GM19452 (cell line): ENCODE measurements at regions not wholly inside any gene's neighbourhood (a gene's known extent, or its start where the extent isn't known, plus 50 kb on each side); places are given as distances from the start of the nearest gene placed in this dataset.
A peak's percentile ranks its signal among the peaks of the same experiment; 100 is the strongest.

Experiments used
- ATAC-seq: cut with Tn5 transposase; IDR thresholded peaks from one replicate; pipeline ENCODE4 v1.9.1; 2021; ENCODE audit not compliant: unreplicated experiment

DNA sequence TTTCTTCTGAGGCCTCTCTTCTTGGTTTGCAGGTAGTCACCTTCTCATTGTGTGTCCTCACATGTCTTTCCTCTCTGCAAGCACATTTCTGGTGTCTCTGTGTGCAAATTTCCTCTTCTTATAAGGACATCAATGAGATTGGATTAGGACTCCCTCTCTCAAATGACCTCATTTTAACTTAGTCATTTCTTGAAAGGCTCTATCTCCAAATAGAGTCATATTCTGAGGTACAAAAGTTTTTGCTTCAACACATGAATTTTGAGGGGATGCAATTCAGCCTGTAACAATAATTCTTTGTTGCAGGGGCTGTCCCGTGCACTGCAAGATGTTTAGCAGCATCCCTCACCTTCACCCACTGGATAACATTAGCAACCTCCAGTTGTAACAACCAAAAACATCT is 115.0 kb upstream of the DCBLD2 start:
- no peak for ATAC-seq

DNA sequence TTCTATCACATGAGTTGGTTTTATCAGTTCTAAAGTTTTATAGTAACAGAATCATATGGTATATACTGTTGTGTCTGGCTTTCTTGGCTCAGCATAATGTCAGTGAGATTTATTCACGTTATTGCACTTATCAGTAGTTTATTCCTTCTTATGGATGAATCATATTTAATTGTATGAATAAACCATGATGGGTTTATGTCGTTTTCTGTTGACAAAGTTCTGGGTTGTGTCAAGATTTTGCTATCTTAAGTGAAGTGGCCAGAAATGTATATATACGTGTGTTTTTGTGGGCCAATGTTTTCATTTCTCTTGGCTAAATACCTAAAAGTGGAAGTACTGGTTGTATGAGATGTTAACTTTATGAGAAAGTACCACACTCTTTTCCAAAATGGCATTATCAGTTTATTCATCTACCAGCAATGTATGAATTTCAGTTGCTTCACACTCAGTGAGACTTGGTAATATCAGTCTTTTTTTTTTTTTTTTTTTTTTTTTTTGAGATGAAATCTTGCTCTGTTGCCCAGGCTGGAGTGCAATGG is 112.4 kb upstream of the DCBLD2 start:
- ATAC-seq = no peak

DNA sequence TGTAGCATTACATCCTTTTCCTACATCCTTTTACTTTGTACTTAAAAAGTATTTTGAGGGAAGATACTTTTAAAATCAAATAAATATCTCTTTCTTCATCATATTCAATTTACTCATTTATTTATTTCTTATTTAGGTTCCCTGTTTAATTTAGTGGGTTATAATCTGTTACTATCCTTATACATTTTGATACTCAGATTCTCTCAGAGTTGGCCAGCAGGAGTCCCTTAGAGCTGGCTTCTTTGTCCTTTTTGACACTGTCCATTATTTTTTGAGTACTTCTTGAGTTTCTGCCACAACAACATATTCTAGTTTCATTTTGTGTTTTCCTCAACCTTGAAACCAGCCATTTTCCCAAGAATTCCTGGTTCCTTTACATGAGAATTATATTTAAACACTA is 111.6 kb upstream of the DCBLD2 start:
- no peak for ATAC-seq

DNA sequence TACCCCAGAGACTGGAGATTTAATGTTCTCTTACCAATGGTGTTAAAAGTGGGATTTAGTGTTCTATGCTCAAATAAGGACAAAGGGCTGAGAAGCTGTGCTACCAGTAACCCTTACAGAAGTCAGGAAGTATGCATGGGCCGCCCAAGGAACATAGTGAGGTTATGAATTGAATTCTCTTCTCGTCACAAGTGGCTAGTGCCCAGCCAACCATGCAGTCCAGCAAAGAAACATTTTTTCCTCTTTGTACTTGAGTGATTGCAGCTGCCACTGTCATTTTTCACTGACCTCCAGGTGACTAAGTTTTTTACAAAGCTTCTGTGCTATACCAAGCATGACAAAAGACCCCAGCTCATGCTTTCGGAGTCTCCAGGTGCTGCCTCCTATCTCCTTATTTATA is 110.6 kb upstream of the DCBLD2 start:
- ATAC-seq = peak; percentile 90

DNA sequence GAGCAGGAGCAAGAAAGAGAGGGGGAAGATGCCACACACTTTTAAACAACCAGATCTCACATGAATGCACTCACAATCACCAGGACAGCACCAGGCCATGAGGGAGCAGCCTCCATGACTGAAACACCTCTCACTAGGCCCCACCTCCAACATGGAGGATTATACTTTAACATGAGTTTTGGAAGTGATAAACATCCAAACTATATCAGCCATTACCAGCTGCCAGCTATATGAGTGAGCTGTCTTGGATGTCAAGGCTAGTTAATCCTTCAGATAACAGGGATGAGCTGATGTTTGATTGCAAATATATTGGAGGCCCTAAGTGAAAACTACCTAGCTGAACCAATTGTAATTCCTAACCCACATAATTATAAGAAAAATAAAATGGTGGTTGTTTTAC is 108.4 kb upstream of the DCBLD2 start:
- ATAC-seq = no peak

DNA sequence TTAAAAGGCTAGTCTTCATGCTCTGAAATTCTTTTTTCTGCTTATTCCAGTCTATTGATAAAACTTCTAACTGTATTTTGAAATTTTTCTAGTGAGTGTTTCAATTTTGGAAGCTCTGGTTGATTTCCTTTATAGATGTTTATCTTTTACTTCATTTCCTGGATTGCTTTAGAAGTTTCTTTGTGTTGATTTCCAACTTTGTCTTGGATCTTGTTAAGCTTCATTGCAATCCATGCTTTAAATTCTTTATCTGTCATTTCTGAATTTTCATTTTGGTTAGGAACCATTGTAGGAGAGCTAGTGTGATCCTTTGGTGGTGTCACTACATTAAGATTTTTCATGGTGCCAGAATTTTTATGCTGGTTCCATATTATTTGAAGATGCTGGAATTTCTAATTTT is 105.2 kb upstream of the DCBLD2 start:
- no peak for ATAC-seq

DNA sequence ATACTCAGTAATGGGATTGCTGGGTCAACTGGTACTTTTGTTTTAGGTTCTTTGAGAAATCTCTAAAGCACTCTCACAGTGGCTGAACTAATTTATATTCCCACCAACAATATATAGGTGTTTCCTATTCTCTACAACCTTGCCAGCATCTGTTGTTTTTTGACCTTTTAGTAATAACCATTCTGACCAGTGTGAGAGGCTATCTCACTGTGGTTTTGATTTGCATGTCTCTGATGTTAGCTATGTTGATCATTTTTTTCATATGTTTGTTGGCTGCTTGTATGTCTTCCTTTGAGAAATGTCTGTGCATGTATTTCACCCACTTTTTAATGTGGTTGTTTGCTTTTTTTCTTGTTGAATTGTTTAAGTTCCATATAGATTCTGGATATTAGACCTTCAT is 98.2 kb upstream of the DCBLD2 start:
- ATAC-seq = no peak

DNA sequence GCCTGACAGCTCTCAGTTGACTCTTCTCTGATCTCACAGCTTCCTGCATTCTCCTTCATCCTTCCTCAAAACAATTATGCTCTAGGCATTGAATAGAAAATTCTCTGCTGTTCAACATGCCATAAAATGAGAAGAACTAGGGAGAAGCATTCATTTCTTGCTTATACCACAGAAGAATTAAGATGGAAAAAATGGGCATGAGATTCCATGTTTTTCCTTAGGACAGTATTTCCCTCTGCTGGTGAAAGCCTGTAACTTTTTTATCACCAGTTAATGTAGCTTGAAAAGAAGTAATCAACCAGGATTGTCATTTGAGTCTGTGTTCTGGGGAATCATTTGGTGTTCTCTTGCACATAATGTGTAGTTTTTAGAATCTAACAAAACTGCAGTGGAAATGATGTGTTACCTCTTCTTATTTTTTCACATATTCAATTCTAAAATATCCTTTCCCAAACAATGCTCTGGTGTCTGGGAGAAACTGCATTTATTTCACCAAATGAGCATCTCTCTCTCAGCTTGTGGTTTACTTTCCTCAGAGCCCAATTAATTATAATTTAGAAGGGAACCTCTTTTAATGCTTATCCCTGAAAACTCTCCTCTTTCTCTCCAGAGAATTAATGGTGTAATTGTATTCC is 92.8 kb upstream of the DCBLD2 start:
- no peak for ATAC-seq

DNA sequence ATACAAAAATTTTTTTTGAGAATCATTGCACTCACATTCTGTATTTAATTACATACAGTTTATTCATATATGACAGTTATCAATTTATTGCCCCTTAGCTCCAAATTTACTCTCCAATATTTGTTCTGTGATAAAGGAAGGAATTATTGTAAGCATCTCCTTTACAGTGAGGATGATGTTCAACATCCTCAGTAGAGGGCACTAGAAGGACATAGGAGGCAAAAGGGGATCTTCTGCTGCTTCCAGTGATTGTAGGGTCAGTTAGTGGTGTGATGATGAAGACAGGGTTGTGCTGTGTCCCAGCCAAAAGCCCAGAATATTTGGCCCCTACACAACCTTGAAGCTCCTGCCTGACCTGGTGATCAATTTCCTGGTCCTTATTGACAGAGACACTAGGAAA is 89.9 kb upstream of the DCBLD2 start:
- ATAC-seq = no peak

DNA sequence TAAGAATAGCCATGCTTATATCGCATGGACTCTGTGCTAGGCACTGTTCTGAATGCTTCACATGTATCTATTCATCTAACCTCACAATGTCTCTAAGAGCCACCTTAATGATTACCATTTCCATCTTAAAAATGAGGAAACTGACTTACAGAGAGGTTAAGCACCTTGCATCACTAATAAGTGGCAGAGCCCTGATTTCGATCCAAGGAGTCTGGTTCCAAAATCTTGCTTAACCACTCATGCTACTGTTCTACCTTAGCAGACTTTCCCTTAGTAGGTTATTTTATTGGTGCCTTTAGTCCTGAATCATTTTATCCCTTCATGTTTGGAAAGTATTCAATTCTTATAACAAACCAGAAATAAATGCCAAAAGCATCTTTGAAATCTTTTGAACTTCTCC is 89.2 kb upstream of the DCBLD2 start:
- no peak for ATAC-seq

DNA sequence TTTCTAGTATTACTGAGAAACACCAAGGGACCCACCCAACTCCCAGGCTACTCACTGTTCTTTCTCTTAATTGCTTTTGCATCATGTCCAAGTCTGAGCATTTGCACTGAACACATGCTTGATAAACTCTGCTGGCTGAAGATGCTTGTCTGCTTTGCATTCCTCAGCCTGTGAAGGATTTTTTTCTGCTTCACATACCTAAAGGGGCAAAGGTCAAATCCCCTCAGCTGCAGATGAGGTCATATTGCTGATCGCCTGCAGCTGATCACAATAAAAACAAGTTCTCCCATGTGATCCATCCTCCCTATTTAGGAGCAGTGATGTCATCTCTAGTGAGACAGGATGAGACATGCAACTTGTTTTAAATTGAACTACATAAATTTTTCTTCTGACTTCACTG is 84.6 kb upstream of the DCBLD2 start:
- no peak for ATAC-seq

DNA sequence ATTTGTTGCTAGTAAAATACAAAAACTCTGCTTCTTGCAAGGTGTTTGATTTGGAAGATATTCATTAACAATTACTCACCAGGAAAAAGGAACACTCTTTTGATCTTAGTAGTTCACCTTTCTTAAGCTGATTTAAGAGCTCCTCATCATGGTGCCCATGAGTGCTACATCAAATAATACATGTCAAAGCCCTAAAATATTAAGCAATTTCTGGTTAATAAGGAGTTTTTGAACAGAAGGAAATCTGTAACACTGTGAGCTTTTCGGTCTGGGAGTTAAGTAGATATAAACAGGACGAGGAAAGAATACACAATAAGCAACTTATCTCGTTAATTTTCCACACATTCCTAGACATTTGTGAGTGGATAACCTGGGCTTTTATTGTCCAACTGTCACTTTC is 83.9 kb upstream of the DCBLD2 start:
- no peak for ATAC-seq

DNA sequence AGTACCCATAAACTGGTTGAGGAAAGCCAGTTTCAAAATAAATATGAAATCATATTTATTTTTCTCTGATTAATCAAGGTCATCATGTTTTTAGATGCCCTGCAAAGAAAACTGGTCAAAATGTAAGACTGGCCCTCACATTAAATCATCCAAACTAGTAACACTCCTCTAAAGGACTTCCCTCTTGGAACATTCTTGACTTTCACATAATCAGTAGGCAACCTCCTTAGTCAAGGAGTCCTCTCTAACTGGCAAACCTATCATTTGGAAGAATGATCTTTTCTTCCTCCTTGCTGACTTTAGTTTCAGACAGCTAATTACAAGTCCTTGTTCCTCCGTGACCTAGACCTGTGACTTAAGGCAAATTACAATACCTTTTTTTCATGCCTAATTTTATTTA is 82.5 kb upstream of the DCBLD2 start:
- no peak for ATAC-seq

DNA sequence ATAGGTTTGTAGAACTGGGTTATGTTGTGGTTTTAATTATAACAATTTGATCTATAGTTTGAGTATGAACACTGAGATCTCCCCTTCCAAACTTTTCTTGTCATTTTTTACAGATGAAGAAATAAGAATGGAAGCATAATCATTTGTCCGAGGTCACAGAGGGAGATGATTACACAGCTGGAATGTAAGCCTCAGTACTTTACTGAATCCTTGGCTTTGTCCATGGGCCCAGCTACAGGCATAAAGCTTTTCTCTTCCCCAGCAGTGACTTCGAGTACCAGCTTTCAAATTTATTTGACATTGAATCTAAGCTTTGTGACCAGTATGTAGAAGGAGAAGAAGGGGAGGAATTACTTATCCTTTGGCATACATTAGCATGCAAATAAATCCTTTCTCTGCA is 80.9 kb upstream of the DCBLD2 start:
- no peak for ATAC-seq

DNA sequence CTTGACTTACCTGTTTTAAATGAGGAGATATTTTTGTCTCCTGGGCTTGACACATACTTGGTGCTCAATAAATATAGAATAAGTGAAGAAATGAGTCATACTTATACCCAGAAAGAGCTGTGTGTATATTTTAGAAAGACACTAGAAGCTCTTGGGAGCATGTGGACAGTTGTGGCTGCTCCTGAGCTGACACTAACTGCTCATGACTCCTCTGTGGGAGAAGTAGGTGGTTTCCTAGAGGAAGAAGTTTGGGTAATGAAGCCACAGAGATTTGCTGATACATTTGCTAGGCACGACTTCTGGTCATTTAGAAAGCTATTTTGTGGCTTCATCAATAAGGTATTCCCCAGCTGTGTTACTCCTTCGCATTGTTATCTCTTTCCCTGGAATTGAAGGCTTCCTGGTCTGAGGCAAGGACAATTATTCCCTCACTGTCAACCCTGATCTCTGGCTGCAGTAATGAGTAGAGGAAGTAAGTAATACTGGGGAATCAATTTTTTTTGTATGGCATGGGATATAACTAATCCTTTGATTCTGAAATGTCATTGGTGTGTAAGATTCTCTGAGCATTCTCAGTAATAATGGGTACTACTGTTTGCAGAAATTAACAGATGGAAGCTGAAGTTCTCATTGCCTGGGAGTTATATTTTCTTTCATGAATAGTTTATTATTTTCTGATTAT is 79.6 kb upstream of the DCBLD2 start:
- ATAC-seq = peak; percentile 83

DNA sequence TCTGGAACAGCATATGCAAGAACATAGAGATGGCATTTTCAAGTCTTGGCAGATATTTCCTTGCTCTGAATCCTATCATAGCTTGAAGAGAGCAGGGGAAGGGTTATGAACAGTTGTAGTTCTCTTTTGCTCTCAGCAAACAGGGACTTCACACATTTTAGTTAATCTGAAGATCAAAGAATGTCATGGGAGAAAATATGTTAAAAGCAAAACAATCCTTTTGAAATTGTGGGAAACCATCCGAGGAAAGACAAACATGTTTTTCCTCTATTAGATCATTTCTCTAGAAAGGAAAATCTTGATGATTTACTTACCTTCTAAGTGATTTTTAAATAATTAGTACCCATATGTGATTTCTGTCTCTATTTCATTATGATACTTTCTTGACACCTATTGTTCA is 77.8 kb upstream of the DCBLD2 start:
- ATAC-seq = no peak

DNA sequence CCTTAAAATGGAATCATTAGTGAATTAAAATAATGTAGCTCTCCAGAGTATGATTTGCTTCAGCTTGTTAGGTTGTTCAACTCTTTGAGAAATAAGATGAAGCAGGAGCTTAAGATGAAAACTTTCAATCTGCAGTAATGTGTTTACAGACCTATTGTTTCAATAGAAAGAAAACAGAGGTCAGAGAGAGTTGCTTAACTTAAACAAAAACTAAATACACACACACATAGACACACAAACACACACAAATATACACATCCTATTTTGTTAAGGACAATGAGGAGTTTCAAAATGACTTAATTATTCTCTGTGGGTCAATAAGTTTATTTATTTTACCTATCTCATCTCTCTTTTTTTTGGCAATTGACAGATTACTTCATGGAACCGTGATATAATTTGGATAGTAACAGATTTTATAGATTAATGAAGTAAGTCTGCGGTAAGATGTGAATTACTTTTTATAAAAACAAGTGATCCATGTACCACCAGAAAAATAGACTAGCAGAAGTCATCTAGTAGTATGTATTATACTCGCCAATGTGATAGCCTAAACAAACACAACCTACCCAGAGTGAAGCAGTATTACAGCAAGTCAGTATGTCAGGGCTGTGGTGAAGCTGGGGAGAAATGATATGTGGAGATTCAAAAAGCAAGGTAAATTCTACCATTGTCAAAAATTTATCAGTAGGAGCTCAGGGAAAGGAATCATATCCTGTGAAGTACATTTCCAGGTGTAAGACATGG is 76.7 kb upstream of the DCBLD2 start:
- ATAC-seq = no peak

DNA sequence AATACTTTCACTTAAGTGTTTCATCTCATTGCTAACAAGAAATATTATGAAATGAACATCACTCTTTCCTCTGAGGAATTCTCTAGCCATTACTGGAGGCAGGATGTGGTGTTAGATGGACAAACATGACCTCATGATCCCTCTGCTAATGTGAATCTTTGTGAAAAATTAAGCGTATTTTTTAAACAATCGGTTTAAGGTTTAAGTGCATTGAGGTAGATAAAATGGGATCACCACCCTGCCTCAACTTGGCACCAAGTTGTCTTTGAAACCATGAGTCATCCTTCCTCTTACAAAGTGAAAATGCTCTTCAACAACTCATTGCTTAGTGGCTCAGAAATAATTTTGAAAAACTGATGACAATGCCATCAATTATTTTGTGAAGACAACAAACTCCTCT is 76.0 kb upstream of the DCBLD2 start:
- ATAC-seq = no peak

DNA sequence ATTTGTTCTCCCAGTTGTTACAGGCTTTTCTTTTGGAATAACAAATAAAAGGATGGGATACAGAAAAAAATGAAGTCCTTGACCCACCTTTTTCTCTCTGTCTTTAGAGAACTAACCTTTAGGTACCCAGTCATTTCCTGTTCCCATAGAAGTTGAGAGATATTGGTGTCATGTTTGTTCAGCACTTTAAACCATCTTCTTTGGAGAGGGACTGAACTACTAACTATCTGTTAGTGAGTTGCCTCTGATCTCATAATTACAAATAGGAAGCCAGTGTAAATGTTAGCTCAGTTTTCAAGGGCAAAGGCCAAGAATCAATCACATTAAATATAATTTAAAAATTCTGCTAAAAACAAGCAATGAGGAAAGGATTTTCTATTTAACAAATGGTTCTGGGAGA is 72.9 kb upstream of the DCBLD2 start:
- no peak for ATAC-seq

DNA sequence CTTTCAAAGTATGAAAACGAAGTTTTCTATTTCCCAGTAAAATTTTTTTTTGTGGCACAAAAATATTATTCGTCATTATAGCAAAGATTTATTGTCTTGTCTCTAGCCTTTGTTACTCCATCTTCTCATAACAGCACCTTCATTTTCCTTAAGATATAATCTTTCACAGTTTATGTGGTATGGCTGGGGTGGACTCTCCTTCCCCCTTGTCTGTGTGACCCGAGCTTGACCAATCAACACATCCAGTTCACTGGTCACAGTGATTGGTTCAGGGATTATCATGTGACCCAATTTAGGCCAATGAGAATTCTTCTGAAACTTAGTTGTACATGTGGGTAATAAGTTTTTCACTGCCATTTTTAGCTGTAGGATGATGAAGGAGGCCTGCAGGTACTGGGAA is 71.2 kb upstream of the DCBLD2 start:
- no peak for ATAC-seq

DNA sequence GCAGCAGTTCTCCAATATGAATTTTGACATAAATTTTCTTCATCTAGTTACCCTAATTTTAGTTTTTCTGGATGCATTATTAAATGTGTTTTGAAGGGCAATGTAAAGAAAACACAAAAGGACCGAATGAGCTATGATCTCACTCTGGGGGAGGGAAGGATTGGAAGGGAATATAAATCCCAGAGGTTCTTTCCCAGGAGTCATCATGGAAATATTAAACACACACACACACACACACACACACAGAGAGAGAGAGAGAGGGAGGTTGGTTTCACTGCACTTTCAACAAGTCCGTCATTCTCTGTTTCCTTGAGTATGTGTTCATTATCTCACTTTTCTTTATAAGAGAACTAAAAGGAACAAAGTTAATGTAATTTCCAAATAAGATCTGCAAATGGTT is 70.7 kb upstream of the DCBLD2 start:
- no peak for ATAC-seq

DNA sequence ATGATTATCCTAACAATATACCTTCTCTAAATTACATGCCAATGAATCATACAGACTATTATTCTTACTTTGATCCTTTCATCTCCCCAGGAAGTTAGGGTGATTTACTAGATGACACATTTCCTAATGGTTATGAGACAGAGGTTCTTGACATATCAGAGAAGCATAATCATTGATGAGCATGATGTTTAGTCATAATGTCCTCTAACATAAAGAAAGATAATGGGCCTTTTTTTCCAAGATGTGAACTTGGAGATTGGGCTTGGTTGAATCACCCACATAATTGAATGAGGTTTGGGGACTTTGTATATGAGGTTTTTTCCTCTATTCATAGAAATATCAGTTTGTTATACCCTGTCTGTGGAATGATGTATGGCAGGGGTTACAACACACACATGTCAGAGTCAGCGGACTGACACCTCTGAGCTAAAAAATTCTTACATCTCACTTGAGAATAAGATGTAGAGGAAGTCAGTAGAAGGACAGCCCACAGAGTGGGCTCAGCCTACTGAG is 69.7 kb upstream of the DCBLD2 start:
- no peak for ATAC-seq
